KOPT-K1 (cell line): ENCODE measurements at regions not wholly inside any gene's neighbourhood (a gene's known extent, or its start where the extent isn't known, plus 50 kb on each side); places are given as distances from the start of the nearest gene placed in this dataset.

Experiments
- H3K27ac ChIP-seq: fragments of 200-600 bp; sonication (generic); 2 replicates; pipeline ENCODE4 v1.5.1; 2016; ENCODE audit warnings: antibody characterized with exemption, mild to moderate bottlenecking, low read depth, low read length; ENCODE audit not compliant: poor library complexity, severe bottlenecking
- H3K36me3 ChIP-seq: fragments of 200-600 bp; sonication (generic); 2 replicates; pipeline ENCODE4 v1.5.1; 2017; ENCODE audit warnings: antibody characterized with exemption, mild to moderate bottlenecking, low read length, moderate library complexity; ENCODE audit not compliant: insufficient read depth
- H3K9me3 ChIP-seq: fragments of 200-600 bp; sonication (generic); 2 replicates; pipeline ENCODE4 v1.5.1; 2017; ENCODE audit warnings: antibody characterized with exemption, low read length, mild to moderate bottlenecking; ENCODE audit not compliant: insufficient read depth, poor library complexity, severe bottlenecking

DNA sequence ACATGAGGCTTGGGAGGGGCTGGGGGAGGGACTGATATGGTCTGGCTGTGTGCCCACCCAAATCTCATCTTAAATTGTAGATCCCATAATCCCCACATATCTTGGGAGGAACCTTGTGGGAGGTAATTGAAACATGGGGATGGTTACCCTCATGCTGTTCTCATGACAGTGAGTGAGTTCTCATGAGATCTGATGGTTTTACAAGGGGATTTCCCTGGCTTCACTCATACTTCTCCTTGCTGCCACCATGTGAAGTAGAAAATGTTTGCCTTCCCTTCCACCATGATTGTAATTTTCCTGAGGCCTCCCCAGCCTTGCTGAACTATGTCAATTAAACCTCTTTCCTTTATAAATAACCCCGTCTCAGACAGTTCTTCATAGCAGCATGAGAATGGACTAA lies 362.9 kb downstream of the PCNX1 start:
- no peak overlapping the region for H3K27ac ChIP-seq
- peaks cover 20% of the 10 kb centered on the region for H3K9me3 ChIP-seq
- H3K36me3 ChIP-seq, result no peaks in the 10 kb centered on the region

DNA sequence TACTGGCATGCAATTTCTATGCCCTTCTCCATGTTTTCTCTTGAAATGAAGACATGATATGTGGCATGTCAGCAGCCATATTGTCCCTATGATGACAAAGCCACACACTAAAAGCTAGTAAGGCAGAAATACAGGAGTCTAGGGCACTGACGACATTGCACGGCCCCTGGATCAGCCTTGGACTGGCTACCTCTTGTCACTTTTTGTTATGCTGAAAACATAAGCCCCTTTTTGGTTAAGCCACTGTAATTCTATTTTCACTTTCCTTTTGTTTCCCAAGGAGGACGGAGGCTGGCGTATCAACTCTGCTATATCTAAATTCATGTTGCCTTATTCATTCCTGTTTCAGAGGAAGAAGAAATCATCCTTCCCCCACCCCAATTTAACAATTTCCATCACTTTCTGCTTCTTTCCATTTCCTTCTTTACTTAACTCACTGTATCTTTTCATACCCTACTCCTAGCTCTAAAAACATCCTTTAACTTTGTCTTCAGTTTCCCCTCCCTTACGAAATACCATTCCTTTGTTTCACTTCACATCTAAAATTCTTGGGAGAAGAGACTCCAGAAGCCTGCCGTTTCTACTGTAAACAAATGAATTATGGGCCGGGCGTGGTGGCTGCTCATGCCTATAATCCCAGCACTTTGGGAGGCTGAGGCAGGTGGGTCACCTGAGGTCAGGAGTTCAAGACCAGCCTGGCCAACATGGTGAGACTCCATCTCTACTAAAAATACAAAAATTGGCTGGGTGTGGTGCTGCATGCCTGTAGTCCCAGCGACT lies 364.1 kb downstream of the PCNX1 start:
- Histone ChIP-seq H3K27ac (no peak overlapping the region), H3K9me3 (peaks cover 20% of the 10 kb centered on the region), H3K36me3 (no peaks in the 10 kb centered on the region)

GRCh38 chr14:71273366-71273765 lies 366.1 kb downstream of the PCNX1 start:
- peaks cover 17% of the 10 kb centered on the region for H3K9me3 ChIP-seq
- H3K27ac ChIP-seq, result no peak overlapping the region

GRCh38 chr14:71284048-71284447 lies 376.8 kb downstream of the PCNX1 start:
- no peaks in the 10 kb centered on the region for H3K36me3 ChIP-seq
- H3K27ac ChIP-seq, result no peak overlapping the region
- H3K9me3 ChIP-seq, result peaks cover 6% of the 10 kb centered on the region

More at GRCh38 chr14:71273366-71273765, 366.1 kb downstream of the PCNX1 start:
- no peaks in the 10 kb centered on the region for H3K36me3 ChIP-seq

- Histone ChIP-seq H3K27ac (no peak overlapping the region), H3K36me3 (no peaks in the 10 kb centered on the region)
These were observed 378.9 kb downstream of the PCNX1 start for GRCh38 chr14:71286126-71286525.

DNA sequence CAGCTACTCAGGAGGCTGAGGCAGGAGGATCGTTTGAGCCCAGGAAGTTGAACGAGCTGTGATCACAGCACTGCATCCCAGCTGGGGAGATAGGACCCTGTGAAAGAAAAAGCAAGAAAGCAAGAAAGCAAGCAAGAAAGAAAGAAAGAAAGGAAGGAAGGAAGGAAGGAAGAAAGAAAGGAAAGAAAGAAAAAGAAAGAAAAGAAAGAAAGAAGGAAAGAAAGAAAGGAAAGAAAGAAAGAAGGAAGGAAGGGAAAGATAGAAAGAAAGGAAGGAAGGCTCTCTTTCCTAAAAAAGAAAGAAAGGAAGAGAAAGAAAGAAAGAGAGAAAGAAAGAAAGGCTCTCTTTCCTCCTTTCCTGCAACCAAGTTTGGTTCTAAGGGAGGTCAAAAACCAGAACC lies 380.3 kb downstream of the PCNX1 start:
- Histone ChIP-seq H3K9me3 (peaks cover 6% of the 10 kb centered on the region), H3K27ac (no peak overlapping the region), H3K36me3 (no peaks in the 10 kb centered on the region)

More at GRCh38 chr14:71286126-71286525, 378.9 kb downstream of the PCNX1 start:
- H3K9me3 ChIP-seq, result peaks cover 6% of the 10 kb centered on the region

DNA sequence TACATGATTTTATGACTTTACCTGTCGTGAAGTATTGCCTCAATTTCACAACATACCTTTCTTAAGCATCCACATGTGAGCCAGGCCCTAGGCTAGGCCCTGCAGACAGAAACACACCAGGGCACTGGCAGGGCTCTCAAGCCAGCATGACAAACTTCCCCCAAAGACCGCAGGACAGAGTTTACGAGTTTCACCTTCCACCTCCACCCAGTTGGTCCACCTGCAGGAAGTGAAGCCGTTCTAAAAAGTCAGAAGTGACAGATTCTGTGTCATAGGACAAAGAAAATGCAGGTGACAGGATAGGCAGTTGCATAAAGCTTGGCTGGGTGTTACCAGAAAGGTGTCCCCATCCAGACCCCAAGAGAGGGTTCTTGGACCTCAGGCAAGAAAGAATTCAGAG lies 382.3 kb downstream of the PCNX1 start:
- H3K9me3 ChIP-seq, result peaks cover 6% of the 10 kb centered on the region
- no peaks in the 10 kb centered on the region for H3K36me3 ChIP-seq
- H3K27ac ChIP-seq, result no peak overlapping the region

DNA sequence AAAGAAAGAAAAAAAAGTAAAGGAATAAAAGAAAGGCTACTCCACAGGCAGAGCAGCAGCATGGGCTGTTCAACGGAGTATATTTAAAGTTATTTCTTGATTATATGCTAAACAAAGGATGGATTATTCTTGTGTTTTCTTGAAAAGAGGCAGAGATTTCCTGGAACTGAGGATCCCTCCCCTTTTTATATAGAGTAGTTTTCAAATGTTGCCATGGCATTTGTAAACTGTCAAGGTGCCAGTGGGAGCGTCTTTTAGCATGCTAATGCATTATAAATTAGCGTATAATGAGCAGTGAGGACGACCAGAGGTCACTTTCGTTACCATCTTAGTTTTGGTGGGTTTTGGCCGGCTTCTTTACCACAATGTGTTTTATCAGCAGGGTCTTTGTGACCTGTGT lies 383.0 kb downstream of the PCNX1 start:
- H3K9me3 ChIP-seq, result peaks cover 2% of the 10 kb centered on the region
- H3K36me3 ChIP-seq, result no peaks in the 10 kb centered on the region
- H3K27ac ChIP-seq, result no peak overlapping the region

DNA sequence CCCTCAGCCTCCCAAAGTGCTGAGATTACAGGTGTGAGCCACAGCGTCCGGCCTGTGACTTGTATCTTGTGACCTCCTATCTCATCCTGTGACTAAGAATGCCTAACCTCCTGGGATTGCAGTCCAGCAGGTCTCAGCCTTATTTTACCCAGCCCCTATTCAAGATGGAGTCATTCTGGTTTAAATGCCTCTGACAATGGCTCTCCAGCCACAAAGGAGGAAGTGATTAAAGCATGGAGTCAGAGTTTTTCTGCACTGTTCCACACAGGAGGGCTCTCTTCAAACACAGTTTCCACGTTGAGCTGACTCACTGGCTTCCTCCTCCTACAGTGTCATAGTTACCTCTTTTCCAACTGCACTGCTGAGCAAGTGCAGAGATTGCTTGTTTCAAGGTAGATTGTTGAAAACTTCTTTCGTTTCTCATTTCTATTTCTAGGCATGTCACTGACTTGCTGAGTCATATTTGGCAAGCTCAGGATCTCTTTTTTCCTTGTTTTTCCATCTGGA lies 383.8 kb downstream of the PCNX1 start:
- Histone ChIP-seq H3K9me3 (no peaks in the 10 kb centered on the region), H3K27ac (no peak overlapping the region), H3K36me3 (no peaks in the 10 kb centered on the region)

GRCh38 chr14:71296184-71296583 lies 388.9 kb downstream of the PCNX1 start:
- H3K27ac ChIP-seq, result no peak overlapping the region
- no peaks in the 10 kb centered on the region for H3K9me3 ChIP-seq
- no peaks in the 10 kb centered on the region for H3K36me3 ChIP-seq

DNA sequence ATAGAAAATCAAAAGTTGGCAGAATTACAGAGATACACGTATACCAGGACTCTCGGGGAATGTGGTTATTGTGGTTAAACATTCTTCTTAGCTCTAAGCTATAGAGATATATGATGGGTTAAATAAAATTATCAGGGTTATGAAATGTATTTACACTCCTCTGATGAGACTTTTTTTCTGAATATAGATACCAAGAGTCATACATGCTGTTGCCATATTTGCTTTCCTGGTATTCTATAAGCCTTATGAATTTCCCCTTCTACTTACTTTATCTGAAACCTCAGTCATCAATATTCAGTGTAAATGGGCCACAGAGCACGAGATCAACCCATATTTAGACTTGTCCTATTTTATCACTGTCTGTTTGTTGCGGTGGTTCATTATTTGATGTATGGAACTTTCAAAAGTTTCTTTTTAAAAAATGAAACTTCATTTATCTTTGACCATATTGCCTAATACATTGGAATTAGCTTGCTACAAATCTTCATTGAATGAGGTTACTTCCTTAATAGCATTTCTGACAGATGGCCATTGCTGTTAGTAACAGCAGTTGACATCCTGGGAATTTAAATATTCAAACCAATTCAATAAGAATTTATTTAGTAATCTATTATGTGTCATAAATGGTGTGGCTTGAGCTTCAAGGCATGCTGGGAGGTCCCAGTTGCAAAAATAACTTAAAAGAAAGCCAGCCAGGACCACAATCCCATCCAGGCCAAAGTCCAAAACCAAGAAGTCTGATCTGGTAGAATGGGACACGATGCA lies 393.5 kb downstream of the PCNX1 start:
- H3K9me3 ChIP-seq, result peaks cover 11% of the 10 kb centered on the region
- no peak overlapping the region for H3K27ac ChIP-seq
- no peaks in the 10 kb centered on the region for H3K36me3 ChIP-seq

DNA sequence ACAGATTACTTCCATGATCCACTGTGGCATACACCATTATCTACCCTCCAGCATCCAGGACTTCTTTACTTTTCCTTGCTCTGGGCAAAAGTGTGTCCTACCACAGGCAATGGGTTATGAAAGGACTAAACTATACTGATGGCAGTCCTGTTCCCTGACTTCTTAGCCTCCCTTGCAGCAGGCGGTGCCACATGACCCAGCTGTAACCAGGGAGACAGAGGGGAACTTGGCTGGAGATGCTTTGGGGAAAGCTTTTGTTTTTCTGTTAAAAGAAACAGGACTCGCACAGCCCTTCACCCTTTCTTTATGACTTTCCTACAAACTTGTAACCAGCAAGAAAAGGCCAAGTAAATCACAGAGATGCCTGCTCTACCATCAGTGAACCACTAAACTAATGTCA lies 394.4 kb downstream of the PCNX1 start:
- H3K27ac ChIP-seq, result no peak overlapping the region
- no peaks in the 10 kb centered on the region for H3K36me3 ChIP-seq
- H3K9me3 ChIP-seq, result peaks cover 11% of the 10 kb centered on the region

DNA sequence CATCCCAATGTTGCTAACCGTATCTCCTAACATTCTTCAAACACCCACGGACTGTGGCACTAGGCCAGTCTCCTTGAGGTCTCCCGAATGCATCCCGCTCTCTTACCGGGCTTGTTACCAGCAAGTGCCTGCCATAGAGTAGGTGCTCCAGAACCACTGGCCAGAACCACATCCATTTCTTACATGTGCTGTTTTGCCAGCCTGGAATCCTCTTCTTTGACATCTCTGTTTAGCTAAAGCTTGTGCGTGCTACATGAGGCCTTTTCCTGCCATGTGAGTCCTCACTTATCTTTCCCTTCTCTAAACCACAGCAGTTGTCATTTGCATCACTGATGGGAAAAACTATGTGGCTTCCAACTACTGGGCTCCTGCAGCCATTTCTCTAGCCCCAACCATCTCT lies 397.4 kb downstream of the PCNX1 start:
- no peak overlapping the region for H3K27ac ChIP-seq
- H3K36me3 ChIP-seq, result no peaks in the 10 kb centered on the region
- peaks cover 11% of the 10 kb centered on the region for H3K9me3 ChIP-seq

DNA sequence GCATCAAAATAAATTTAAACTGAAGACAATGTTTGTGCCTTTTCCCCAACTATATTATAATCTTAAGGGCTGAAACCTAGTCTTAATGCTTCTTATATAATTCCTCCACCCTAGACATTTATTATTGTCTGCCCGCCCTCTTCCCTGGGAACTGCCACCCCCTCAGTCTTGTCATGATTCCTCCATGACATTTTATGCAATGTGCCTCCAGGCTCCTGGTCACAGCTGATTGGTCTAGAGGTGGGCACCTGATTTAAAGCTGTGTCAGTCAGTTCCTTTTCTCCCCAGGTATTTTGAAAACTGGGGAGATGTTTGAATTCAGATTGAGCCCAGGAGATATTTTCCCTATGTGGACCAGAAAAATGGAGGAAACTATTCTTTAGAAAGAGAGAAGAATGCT lies 401.4 kb downstream of the PCNX1 start:
- H3K36me3 ChIP-seq, result no peaks in the 10 kb centered on the region
- H3K27ac ChIP-seq, result no peak overlapping the region
- H3K9me3 ChIP-seq, result peaks cover 15% of the 10 kb centered on the region

GRCh38 chr14:71309756-71310155 lies 402.5 kb downstream of the PCNX1 start:
- no peak overlapping the region for H3K27ac ChIP-seq
- no peaks in the 10 kb centered on the region for H3K36me3 ChIP-seq
- peaks cover 11% of the 10 kb centered on the region for H3K9me3 ChIP-seq
